H1 (cell line): ENCODE measurements at regions not wholly inside any gene's neighbourhood (a gene's known extent, or its start where the extent isn't known, plus 50 kb on each side); places are given as distances from the start of the nearest gene placed in this dataset.

Experiments
- CTCF ChIA-PET: fragments of 300-600 bp; sonication (Branson Sonifier 250); formaldehyde crosslinking; loops from one replicate; lab custom pipeline; 2021; ENCODE audit not compliant: partially characterized antibody; lab: Charles Lee
- POLR2A ChIA-PET: fragments of 300-600 bp; sonication (Branson Sonifier 250); formaldehyde crosslinking; loops from one replicate; lab custom pipeline; 2021; ENCODE audit warnings: inconsistent platforms; ENCODE audit not compliant: partially characterized antibody; lab: Charles Lee
- DNase-seq, 2 experiments: peaks; one replicate each; pipeline versions ENCODE4 v3.0.0 to v3.0.0-alpha.2; 2010 to 2022; ENCODE audit warnings: low spot score in 2 of 2, low read depth in 1 of 2, mixed read lengths in 1 of 2
- FAIRE-seq: peaks from 2 replicates; lab custom pipeline; 2011; peaks lifted over from hg19 to GRCh38; lab: Jason Lieb, UNC
- H2AFZ ChIP-seq: 2 replicates; pipeline ENCODE4 v1.8.1; 2012; ENCODE audit warnings: low read length, inconsistent platforms
- H2AK5ac ChIP-seq: 2 replicates; pipeline ENCODE4 v1.6.1; 2013; ENCODE audit warnings: low read depth, low read length
- H2BK120ac ChIP-seq: replicated peaks from 2 replicates; pipeline ENCODE3; 2013; ENCODE audit warnings: low read depth, low read length, inconsistent platforms
- H2BK12ac ChIP-seq: 2 replicates; pipeline ENCODE4 v1.6.1; 2013; ENCODE audit warnings: low read depth, low read length
- H2BK15ac ChIP-seq: 2 replicates; pipeline ENCODE4 v1.6.1; 2013; ENCODE audit warnings: low read length
- H2BK20ac ChIP-seq: 2 replicates; pipeline ENCODE4 v1.6.1; 2013; ENCODE audit warnings: low read length
- H2BK5ac ChIP-seq: 2 replicates; pipeline ENCODE4 v1.6.1; 2013; ENCODE audit warnings: low read depth, low read length
- H3K14ac ChIP-seq: 2 replicates; pipeline ENCODE4 v1.6.1; 2013; ENCODE audit warnings: inconsistent platforms; ENCODE audit not compliant: insufficient read length
- H3K18ac ChIP-seq: 2 replicates; pipeline ENCODE4 v1.6.1; 2013; ENCODE audit warnings: low read length; ENCODE audit errors: extremely low read depth
- H3K23ac ChIP-seq: 2 replicates; pipeline ENCODE4 v1.6.1; 2013; ENCODE audit warnings: inconsistent platforms; ENCODE audit not compliant: insufficient read length
- H3K23me2 ChIP-seq: 2 replicates; pipeline ENCODE4 v1.6.1; 2013; ENCODE audit warnings: low read depth, low read length
- H3K27ac ChIP-seq: 2 replicates; pipeline ENCODE4 v1.6.1; 2011; ENCODE audit warnings: low read depth, low read length, inconsistent platforms
- H3K27me3 ChIP-seq, 4 experiments: replicated peaks in 1 of 4; 1 replicate in 1 of 4; 2 replicates in 3 of 4; pipeline versions ENCODE4 v1.6.1 to v1.8.1; 2011 to 2013; ENCODE audit warnings: low read length in 3 of 4, mild to moderate bottlenecking in 3 of 4, inconsistent platforms in 2 of 4, mixed read lengths in 2 of 4, moderate library complexity in 1 of 4; ENCODE audit not compliant: control insufficient read depth in 3 of 4, insufficient read depth in 3 of 4; ENCODE audit errors: extremely low read depth in 1 of 4
- H3K36me3 ChIP-seq, 4 experiments: 2 replicates each; pipeline versions ENCODE4 v1.6.1 to v1.8.1; 2011 to 2013; ENCODE audit warnings: mild to moderate bottlenecking in 4 of 4, low read length in 3 of 4, moderate library complexity in 2 of 4, control low read depth in 1 of 4, inconsistent platforms in 1 of 4; ENCODE audit not compliant: insufficient read depth in 4 of 4, control insufficient read depth in 2 of 4
- H3K4ac ChIP-seq: replicated peaks from 2 replicates; pipeline ENCODE3; 2013; ENCODE audit warnings: low read length, low read depth, mixed read lengths, inconsistent platforms; ENCODE audit not compliant: insufficient read length
- H3K4me1 ChIP-seq, 4 experiments: replicated peaks in 1 of 4; 1 replicate in 1 of 4; 2 replicates in 3 of 4; pipeline versions ENCODE4 v1.6.1 to v1.8.1; 2011 to 2013; ENCODE audit warnings: low read length in 3 of 4, inconsistent platforms in 2 of 4, mixed read lengths in 1 of 4; ENCODE audit not compliant: insufficient read depth in 4 of 4, control insufficient read depth in 3 of 4
- H3K4me2 ChIP-seq, 2 experiments: 2 replicates each; pipeline versions ENCODE4 v1.6.1 to v1.8.1; 2011 to 2013; ENCODE audit warnings: low read depth in 2 of 2, low read length in 2 of 2, control low read depth in 1 of 2, inconsistent platforms in 1 of 2, mild to moderate bottlenecking in 1 of 2; ENCODE audit not compliant: insufficient read depth in 1 of 2
- H3K4me3 ChIP-seq, 4 experiments: fragments of 200-600, 300-600 bp in 1 of 4; sonication (generic), shearing (Covaris generic), sonication (Bioruptor Twin) in 1 of 4; 2 replicates each; pipeline versions ENCODE4 v1.5.1 to v1.8.1; 2011 to 2016; ENCODE audit warnings: low read length in 4 of 4, low read depth in 3 of 4, control low read depth in 2 of 4, inconsistent platforms in 2 of 4, mild to moderate bottlenecking in 2 of 4, mixed read lengths in 1 of 4, moderate library complexity in 1 of 4; ENCODE audit not compliant: insufficient read depth in 2 of 4; ENCODE audit errors: extremely low read depth in 1 of 4
- H3K56ac ChIP-seq: replicated peaks from 2 replicates; pipeline ENCODE3; 2013; ENCODE audit warnings: low read depth, mild to moderate bottlenecking, mixed read lengths, low read length, inconsistent platforms; ENCODE audit not compliant: insufficient read length
- H3K79me1 ChIP-seq: 2 replicates; pipeline ENCODE4 v1.6.1; 2013; ENCODE audit warnings: low read depth, low read length, control low read depth
- H3K79me2 ChIP-seq, 2 experiments: 2 replicates each; pipeline versions ENCODE4 v1.6.1 to v1.8.1; 2012 to 2013; ENCODE audit warnings: low read length in 2 of 2, mild to moderate bottlenecking in 2 of 2, inconsistent platforms in 1 of 2; ENCODE audit not compliant: insufficient read depth in 2 of 2, control insufficient read depth in 1 of 2
- H3K9ac ChIP-seq, 4 experiments: replicated peaks in 1 of 4; 1 replicate in 1 of 4; 2 replicates in 3 of 4; pipeline versions ENCODE4 v1.6.1 to v1.8.1; 2011 to 2013; ENCODE audit warnings: low read depth in 3 of 4, low read length in 3 of 4, control low read depth in 2 of 4, mild to moderate bottlenecking in 2 of 4, moderate library complexity in 2 of 4, inconsistent platforms in 1 of 4; ENCODE audit errors: extremely low read depth in 1 of 4
- H3K9me3 ChIP-seq, 2 experiments: 2 replicates each; pipeline versions ENCODE4 v1.6.1 to v1.8.1; 2012 to 2013; ENCODE audit warnings: mild to moderate bottlenecking in 2 of 2, moderate library complexity in 2 of 2, control low read depth in 1 of 2, inconsistent platforms in 1 of 2, low read depth in 1 of 2, low read length in 1 of 2, mixed read lengths in 1 of 2; ENCODE audit not compliant: insufficient read depth in 2 of 2
- H4K20me1 ChIP-seq, 2 experiments: replicated peaks in 1 of 2; 2 replicates each; pipeline versions ENCODE3 to v1.8.1; 2011 to 2013; ENCODE audit warnings: inconsistent platforms in 2 of 2, low read length in 2 of 2, mild to moderate bottlenecking in 1 of 2; ENCODE audit not compliant: insufficient read depth in 2 of 2, control insufficient read depth in 1 of 2
- H4K5ac ChIP-seq: 2 replicates; pipeline ENCODE4 v1.6.1; 2013; ENCODE audit warnings: low read length, low read depth, mixed read lengths, inconsistent platforms; ENCODE audit not compliant: insufficient read length
- H4K8ac ChIP-seq: 2 replicates; pipeline ENCODE4 v1.8.0; 2013; ENCODE audit warnings: mild to moderate bottlenecking, moderate library complexity, low read length, inconsistent platforms; ENCODE audit not compliant: insufficient read depth; ENCODE audit errors: extremely low read depth
- H4K91ac ChIP-seq: replicated peaks from 2 replicates; pipeline ENCODE3; 2013; ENCODE audit warnings: low read length, mixed read lengths, inconsistent platforms; ENCODE audit not compliant: insufficient read length
- SUZ12 ChIP-seq: fragments of 200-600 bp; sonication (generic); IDR thresholded peaks from 2 replicates; pipeline ENCODE4 v1.6.1; 2012; ENCODE audit warnings: mild to moderate bottlenecking, inconsistent platforms, low read length, moderate library complexity, mixed read lengths
- WGBS, 2 experiments: shearing (Covaris generic) in 1 of 2; methylation state at CpG; one replicate each; pipeline versions ENCODE4 v1.1.6 to v1.1.7; 2013 to 2015; ENCODE audit warnings: low lambda C conversion rate in 2 of 2, mixed read lengths in 2 of 2, inconsistent platforms in 1 of 2, low coverage in 1 of 2, missing lambda C conversion rate in 1 of 2; ENCODE audit not compliant: insufficient replicate concordance in 2 of 2, insufficient coverage in 1 of 2, insufficient read length in 1 of 2; ENCODE audit errors: extremely low coverage in 1 of 2, missing lambda C conversion rate in 1 of 2; 5-methylcytosine and 5-hydroxymethylcytosine counted together

GRCh38 chr3:153600896-153601295, 438.9 kb downstream of the RAP2B start:
- Histone ChIP-seq H3K4me3 (no peak overlapping the region), H2BK20ac (no peak overlapping the region), H4K5ac (no peak overlapping the region), H3K4me1 (no peaks in the 10 kb centered on the region), H4K91ac (no peak overlapping the region), H2AFZ (no peak overlapping the region), H3K36me3 (no peaks in the 10 kb centered on the region), H3K56ac (no peak overlapping the region), H3K18ac (no peak overlapping the region), H2BK12ac (no peak overlapping the region), H3K27me3 (no peaks in the 10 kb centered on the region), H4K20me1 (no peaks in the 10 kb centered on the region), H3K79me1 (no peaks in the 10 kb centered on the region), H3K4me2 (no peak overlapping the region), H3K9me3 (no peaks in the 10 kb centered on the region), H3K27ac (no peak overlapping the region), H3K79me2 (no peaks in the 10 kb centered on the region), H3K23ac (no peak overlapping the region), H4K8ac (no peak overlapping the region), H3K4ac (no peak overlapping the region), H2AK5ac (no peak overlapping the region), H3K9ac (no peak overlapping the region), H2BK120ac (no peak overlapping the region), H2BK15ac (no peak overlapping the region), H3K23me2 (no peaks in the 10 kb centered on the region), H2BK5ac (no peak overlapping the region), H3K14ac (no peak overlapping the region)
- DNase-seq (no peak), FAIRE-seq (no peak)
- ChIA-PET POLR2A (no interaction called here), CTCF (interaction anchor here (1.0 kb wide), 1 partner anchor 168 kb away, joined by 3 read pairs; no protein-coding TSS in a partner anchor)
- WGBS, 2 experiments, result 95% methylated on average over 2 of the region's 2 CpGs; no CpG with 5 or more reads in 1 of the 2 experiments
- no peak for TF ChIP-seq SUZ12
